ENCODE measurements at regions not wholly inside any gene's neighbourhood (a gene's known extent, or its start where the extent isn't known, plus 50 kb on each side); places are given as distances from the start of the nearest gene placed in this dataset.

GRCh38 chr19:32231691-32232090 is 113.7 kb upstream of the ZNF507 start:
- WGBS, 2 donors: 81 to 83% methylated on average over 6 of the region's 6 CpGs
- intact Hi-C loops (cut with DNase I; ENCODE audit: low total_unique reads): no loop called here
- no peak for TF ChIP-seq CTCF (IDR thresholded peaks at IDR 0.05)
- TF ChIP-seq POLR2A (IDR thresholded peaks at IDR 0.05): no peak
- peak in 1 of 2 donors; percentile 79 for DNase-seq (ENCODE audit: low spot score in 2 of 2)
- no peak overlapping the region for H3K4me3 ChIP-seq (ENCODE audit: low read depth, poor library complexity, severe bottlenecking)

GRCh38 chr19:32232449-32232848 is 113.0 kb upstream of the ZNF507 start:
- intact Hi-C loops (cut with DNase I; ENCODE audit: low total_unique reads): no loop called here
- WGBS, 2 donors: 81 to 89% methylated on average over 8 of the region's 8 CpGs
- TF ChIP-seq POLR2A (IDR thresholded peaks at IDR 0.05): no peak
- TF ChIP-seq CTCF (IDR thresholded peaks at IDR 0.05): no peak
- DNase-seq (ENCODE audit: low spot score in 2 of 2): peak in 1 of 2 donors; percentile 26
- H3K4me3 ChIP-seq (ENCODE audit: low read depth, poor library complexity, severe bottlenecking): no peak overlapping the region

- no peak overlapping the region for H3K4me3 ChIP-seq (ENCODE audit: low read depth, poor library complexity, severe bottlenecking)
- TF ChIP-seq CTCF (IDR thresholded peaks at IDR 0.05): no peak
- no peak for TF ChIP-seq POLR2A (IDR thresholded peaks at IDR 0.05)
- WGBS, 2 donors: 47 to 52% methylated on average over 6 of the region's 6 CpGs
- DNase-seq (ENCODE audit: low spot score in 2 of 2): peak in 1 of 2 donors; percentile 54
- intact Hi-C loops (cut with DNase I; ENCODE audit: low total_unique reads): no loop called here
Observed at GRCh38 chr19:32233091-32233490, 112.3 kb upstream of the ZNF507 start.

- TF ChIP-seq POLR2A (IDR thresholded peaks at IDR 0.05): no peak
- TF ChIP-seq CTCF (IDR thresholded peaks at IDR 0.05): no peak
- peak in 1 of 2 donors; percentile 52 for DNase-seq (ENCODE audit: low spot score in 2 of 2)
- 63 to 75% methylated on average over 4 of the region's 4 CpGs for WGBS, 2 donors
Observed at GRCh38 chr19:32233885-32234284, 111.5 kb upstream of the ZNF507 start.

GRCh38 chr19:32234663-32235217 is 110.7 kb upstream of the ZNF507 start:
- intact Hi-C loops (cut with DNase I; ENCODE audit: low total_unique reads): no loop called here
- no peak overlapping the region for H3K4me3 ChIP-seq (ENCODE audit: low read depth, poor library complexity, severe bottlenecking)
- TF ChIP-seq CTCF (IDR thresholded peaks at IDR 0.05): no peak
- no peak for TF ChIP-seq POLR2A (IDR thresholded peaks at IDR 0.05)
- WGBS, 2 donors: 32 to 37% methylated on average over 3 of the region's 3 CpGs
- DNase-seq (ENCODE audit: low spot score in 2 of 2): no peak

More at GRCh38 chr19:32233885-32234284, 111.5 kb upstream of the ZNF507 start:
- intact Hi-C loops (cut with DNase I; ENCODE audit: low total_unique reads): no loop called here
- no peak overlapping the region for H3K4me3 ChIP-seq (ENCODE audit: low read depth, poor library complexity, severe bottlenecking)

GRCh38 chr19:32238076-32238475 is 107.3 kb upstream of the ZNF507 start:
- WGBS, 2 donors: 31 to 65% methylated on average over 1 of the region's 1 CpG

More at GRCh38 chr19:32238076-32238475, 107.3 kb upstream of the ZNF507 start:
- peak in 1 of 2 donors; percentile 59 for DNase-seq (ENCODE audit: low spot score in 2 of 2)
- no peak for TF ChIP-seq CTCF (IDR thresholded peaks at IDR 0.05)
- no peak for TF ChIP-seq POLR2A (IDR thresholded peaks at IDR 0.05)
- intact Hi-C loops (cut with DNase I; ENCODE audit: low total_unique reads): no loop called here
- H3K4me3 ChIP-seq (ENCODE audit: low read depth, poor library complexity, severe bottlenecking): no peak overlapping the region
